Heart left ventricle (tissue), 13 donors: ENCODE measurements at regions not wholly inside any gene's neighbourhood (a gene's known extent, or its start where the extent isn't known, plus 50 kb on each side); places are given as distances from the start of the nearest gene placed in this dataset.

ENCODE experiments used
- CTCF ChIP-seq, 12 donors: fragments of 200-600 bp; sonication (generic) in 4 of 12; IDR thresholded peaks; one replicate each; pipeline versions ENCODE4 v1.5.0 to v1.8.0; 2018 to 2022; ENCODE audit warnings: antibody characterized with exemption in 12 of 12, mild to moderate bottlenecking in 5 of 12
- POLR2A ChIP-seq, 2 donors: fragments of 450-650 bp; IDR thresholded peaks; one replicate each; pipeline ENCODE4 v1.6.1; 2017; ENCODE audit warnings: antibody characterized with exemption in 2 of 2, mild to moderate bottlenecking in 2 of 2, moderate library complexity in 2 of 2
- donor health status: ischemic (EF 13 %, LVEDD 7.1; RV severe dilation, severe dysfunction).
- donor health status: DM: no; HTN: yes; CAD: no.
- donor health status: DM: no; HTN: no; CAD: no.
- donor health status: ischemic (EF 25% LVEDD 6.9; RV normal size, moderate dysfunction).
- donor health status: ischemic (EF 25% LVEDD 5.7; RV mildly dilated, moderate dysfunction).
- donor health status: ischemic (EF 35%, LVEDD 5.7; RV mildly dilated, moderate dysfunction).
- donor health status: nonischemic (EF 11% LVEDD 7.7; RV severe dilation, severe dysfunction).
- donor health status: DM: yes; HTN: yes; CAD: no.
- donor health status: PGD.
- donor health status: ischemic (EF 29% LVEDD 5.4; RV normal size, mild dysfunction).
- donor health status: nonischemic (EF 23%, LVEDD 6.1; RV moderate dilation, normal function).

DNA sequence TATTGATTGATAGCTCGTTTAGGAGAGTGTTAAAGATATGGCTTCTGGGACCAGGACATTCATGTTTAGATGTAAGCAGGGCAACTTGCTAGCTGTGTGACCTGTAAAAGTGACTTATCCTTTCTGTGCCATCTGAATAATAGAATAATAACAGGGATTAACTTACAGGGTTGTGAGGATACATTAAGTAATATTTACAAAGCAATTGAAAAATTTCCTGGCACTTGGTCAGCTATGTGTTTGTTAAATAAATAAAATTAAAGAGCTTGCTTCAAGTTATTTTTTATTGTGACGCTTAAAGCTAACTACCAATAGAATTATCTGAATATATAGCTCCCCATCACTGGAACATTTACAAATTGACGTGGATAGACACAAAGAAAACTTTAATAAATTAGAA, 287.9 kb upstream of the CDIN1 start:
- TF ChIP-seq CTCF (IDR thresholded peaks at IDR 0.05), result no peak
- no peak for TF ChIP-seq POLR2A (IDR thresholded peaks at IDR 0.05)
